ENCODE measurements at regions not wholly inside any gene's neighbourhood (a gene's known extent, or its start where the extent isn't known, plus 50 kb on each side); places are given as distances from the start of the nearest gene placed in this dataset.
A peak's percentile ranks its signal among the peaks of the same experiment; 100 is the strongest.

DNA sequence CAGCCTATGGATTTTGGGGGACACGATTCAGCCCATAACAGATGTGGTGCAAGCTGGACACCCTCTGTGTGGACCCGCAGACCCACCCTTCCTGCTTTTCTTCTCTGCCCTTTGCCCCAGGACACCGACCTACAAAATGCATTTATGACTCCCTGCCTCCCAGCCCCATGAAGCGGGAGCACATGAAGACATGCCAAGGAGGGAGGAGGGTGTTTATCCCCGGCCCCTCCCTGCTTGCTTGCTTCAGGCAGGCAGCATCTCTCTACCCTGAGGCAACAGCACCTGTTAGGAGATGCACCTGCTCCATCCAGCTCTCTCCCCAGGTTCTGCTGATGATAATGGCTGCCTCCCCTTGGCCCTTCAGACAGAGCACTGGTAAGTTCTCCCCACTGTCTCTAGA lies 187.5 kb downstream of the PSMG1 start:
- intact Hi-C loops (cut with DNase I), result loop anchor here in 1 of 2 donors (5.0 kb wide), 1 partner anchor 173 kb away; no protein-coding TSS in a partner anchor
- no peak for DNase-seq

DNA sequence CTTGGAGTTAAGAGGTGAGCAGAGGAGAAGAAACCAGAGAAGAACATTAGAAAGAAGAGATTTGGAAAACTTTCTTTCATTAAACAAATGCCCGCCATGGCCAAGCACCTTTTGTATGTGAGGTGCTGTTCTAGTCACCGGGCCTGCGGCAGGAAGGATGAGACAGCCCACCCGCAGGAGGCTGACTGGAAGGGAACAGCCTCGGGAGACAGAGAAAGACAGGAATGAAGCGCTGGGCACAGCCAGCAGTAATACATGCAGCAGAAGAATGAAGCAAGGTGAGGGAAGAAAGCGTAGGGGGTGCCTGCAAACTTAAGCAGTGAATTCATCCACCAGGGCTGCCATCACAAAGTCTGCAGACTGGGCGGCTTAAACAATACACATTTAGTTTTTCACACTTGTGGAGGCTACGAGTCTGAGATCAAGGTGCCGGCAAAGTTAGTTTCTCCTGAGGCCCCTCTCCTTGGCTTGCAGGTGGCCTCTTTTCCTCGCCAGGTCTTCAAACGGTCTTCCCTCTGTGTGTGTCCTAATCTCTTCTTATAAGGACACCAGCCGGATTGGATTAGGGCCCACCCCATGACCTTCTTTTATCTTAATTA lies 188.1 kb downstream of the PSMG1 start:
- DNase-seq, result no peak
- ATAC-seq, result no peak
- intact Hi-C loops (cut with DNase I), result loop anchor here in 1 of 2 donors (5.0 kb wide), 1 partner anchor 173 kb away; no protein-coding TSS in a partner anchor

More for the DNA sequence above, 187.5 kb downstream of the PSMG1 start:
- no peak for ATAC-seq

DNA sequence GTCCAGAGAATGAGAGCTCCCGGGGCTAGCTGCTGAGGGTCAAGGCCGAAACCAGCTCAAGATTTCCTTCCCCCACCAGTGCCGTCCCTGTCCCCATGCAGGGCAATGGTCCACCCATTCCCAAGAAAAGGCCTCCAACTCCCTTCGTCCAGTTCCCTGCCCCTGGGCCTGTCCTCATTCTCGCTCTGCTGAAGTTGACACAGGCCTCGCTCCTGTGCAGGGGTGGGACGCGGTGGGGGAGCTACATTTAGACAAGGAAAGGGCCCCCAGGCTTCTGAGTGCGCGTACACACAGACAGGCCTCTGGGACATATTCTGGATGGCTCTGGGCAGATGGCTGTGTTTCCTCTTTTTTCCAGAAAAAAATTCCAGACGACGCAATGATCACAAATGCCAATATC lies 188.3 kb downstream of the ETS2 start:
- DNase-seq, result no peak
- intact Hi-C loops (cut with DNase I), result no loop called here
- ATAC-seq, result no peak

DNA sequence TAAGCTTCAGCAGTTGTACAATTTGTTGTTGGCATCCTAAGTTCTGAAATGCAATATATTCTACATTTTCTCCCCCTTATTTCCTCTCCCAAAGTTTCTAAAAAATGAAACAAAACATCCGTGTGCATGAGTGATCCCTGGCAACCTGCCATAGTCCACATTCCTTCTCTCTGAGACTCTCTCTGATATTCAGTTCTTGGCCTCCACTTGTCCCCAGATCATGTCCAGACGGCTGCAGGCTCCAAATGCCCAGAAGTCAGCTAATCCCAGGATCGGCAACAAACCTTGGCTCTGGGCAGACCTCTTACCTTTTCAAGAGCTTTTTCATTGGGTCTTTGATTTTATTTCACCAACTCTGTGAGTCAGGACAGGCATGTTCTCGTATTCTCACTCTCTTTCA lies 187.8 kb downstream of the ETS2 start:
- ATAC-seq, result peak; percentile 63 to 71
- DNase-seq, result peak; percentile 82
- intact Hi-C loops (cut with DNase I), result no loop called here

DNA sequence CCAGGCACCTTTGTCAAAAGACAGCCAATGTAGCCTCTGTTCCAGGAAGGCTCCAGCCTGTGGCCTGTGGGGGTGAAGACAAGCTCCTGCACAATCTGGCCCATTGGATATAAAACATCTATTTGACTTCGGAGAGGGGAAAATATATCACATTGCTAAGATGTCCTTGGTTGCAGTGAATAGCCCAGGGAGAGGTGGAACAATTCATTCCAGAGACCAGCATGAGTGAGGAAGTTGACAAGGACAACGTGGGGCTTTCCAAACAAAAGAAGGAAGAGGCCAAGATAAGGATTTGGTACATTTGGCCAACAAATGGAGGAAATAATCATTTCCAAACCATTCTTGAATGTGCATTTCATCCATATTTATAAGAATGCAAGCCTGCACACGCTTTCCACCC lies 187.0 kb downstream of the ETS2 start:
- ATAC-seq, result peak; percentile 18 to 27
- no peak for DNase-seq
- intact Hi-C loops (cut with DNase I), result no loop called here

DNA sequence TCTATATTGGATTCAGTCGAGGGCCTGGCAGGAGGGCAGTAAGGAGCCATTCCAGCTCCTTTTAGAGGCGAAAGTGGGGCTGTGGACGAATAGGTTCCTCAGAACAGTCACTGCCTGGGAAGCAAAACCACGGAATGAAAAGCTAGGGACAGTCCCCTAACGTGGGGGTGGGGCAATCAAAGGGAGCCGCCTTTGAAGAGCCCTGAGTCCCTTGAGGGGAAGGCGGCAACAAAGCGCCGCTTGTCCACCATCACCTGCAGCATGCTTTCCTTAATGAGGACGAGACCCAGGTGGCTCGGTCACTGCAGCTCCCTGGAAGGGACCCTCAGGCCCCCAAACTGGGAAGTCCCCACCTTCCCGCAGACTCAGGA lies 184.7 kb downstream of the ETS2 start:
- intact Hi-C loops (cut with DNase I), result no loop called here
- DNase-seq (no peak), ATAC-seq (no peak)

DNA sequence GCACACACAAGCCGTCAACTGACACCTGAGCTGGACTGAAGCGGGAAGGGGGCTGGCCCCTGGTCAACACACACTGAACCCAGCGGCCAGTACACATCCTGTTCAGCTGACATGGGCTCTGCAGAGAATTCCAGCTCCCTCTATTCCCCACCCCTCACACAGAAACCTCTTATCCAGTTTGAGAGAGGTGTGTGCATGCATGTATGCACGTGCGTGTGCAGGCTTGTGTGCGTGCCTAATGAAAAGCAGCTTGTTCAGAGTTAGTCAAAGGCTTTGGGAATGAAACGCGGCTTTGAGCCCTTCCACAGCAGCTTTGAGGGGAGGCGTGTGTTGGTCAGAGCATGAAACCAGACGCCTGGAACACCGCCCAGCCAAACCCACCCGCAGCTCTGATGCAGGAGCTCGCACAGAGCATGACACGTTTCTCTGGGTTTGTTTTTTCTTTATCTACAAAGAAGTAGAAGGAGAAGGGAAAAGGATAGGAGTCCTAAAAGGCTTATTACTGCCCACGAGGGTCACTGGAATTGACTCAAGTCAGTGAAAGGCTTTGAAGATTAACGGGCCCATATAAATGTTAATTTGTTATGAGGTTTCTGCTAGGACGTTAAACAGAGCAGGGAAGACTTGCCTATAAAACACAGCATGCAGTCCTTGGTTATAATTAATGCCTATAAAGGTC lies 184.2 kb downstream of the ETS2 start:
- peak; percentile 47 for DNase-seq
- intact Hi-C loops (cut with DNase I), result loop anchor here in 1 of 2 donors (5.0 kb wide), 2 partner anchors 63 to 183 kb away; partner anchors contain the start of gene ETS2
- peak; percentile 31 to 38 for ATAC-seq

DNA sequence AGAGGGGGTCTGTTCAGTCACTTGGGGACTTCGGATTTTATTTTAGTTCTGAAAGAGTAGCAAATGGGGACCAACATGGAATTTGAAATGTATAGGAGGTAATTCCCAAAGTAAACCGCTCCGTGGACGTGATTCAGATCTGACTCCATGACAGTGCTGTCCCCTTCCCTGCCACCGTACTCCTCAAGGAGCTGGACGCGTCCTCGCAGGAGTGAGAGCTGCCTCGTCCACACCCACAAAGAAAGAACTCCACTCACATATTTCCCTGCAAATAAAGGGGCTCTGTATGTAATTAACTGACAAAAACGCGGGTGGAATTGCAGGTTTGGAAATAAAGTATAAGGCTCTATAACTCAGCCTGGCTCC lies 183.6 kb downstream of the ETS2 start:
- ATAC-seq, result no peak
- intact Hi-C loops (cut with DNase I), result loop anchor here in 1 of 2 donors (5.0 kb wide), 2 partner anchors 62 to 182 kb away; partner anchors contain the start of gene ETS2
- DNase-seq, result no peak

DNA sequence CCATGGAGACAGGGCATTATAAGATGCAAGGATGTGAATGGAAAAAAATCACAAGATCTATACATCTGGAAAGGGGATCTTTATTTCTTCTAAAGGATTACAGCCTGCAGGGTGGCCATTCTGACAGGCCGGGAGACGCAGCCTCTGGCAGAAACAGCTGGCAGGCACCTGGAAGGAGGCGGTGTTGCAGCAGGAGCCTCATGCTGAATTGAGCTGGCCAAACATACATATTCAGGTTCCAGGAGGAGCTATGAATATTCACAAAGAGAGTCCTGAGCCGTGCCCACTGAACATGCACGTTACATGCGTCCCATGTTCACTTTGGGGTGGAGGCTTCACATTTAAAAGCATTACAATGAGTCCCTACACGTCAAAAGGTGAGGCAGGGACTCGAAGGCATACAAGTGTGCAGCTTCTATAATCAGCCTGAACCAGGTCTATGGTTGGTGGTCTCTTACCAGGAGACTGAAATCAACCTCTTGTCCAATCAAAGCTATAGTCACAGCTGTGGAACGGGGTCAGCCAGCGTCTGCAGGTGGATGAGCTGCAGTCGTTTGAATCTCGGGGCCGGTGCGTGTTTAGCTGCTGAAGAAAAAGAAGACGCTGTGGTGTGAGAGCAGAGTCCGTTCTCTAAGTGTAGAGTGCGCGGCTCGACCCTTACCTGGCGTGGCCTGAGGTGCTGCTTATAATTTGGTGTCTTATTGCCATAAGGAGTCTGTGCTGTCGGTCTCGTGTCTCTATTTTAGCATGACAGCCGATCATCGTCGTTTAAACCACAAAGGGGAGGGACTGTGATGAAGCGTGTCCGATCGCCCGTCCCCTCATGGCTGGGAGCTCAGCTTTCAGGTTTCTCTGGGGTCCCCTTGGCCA lies 183.0 kb downstream of the ETS2 start:
- DNase-seq, result no peak
- intact Hi-C loops (cut with DNase I), result loop anchor here in 1 of 2 donors (5.0 kb wide), 2 partner anchors 61 to 181 kb away; partner anchors contain the start of gene ETS2

DNA sequence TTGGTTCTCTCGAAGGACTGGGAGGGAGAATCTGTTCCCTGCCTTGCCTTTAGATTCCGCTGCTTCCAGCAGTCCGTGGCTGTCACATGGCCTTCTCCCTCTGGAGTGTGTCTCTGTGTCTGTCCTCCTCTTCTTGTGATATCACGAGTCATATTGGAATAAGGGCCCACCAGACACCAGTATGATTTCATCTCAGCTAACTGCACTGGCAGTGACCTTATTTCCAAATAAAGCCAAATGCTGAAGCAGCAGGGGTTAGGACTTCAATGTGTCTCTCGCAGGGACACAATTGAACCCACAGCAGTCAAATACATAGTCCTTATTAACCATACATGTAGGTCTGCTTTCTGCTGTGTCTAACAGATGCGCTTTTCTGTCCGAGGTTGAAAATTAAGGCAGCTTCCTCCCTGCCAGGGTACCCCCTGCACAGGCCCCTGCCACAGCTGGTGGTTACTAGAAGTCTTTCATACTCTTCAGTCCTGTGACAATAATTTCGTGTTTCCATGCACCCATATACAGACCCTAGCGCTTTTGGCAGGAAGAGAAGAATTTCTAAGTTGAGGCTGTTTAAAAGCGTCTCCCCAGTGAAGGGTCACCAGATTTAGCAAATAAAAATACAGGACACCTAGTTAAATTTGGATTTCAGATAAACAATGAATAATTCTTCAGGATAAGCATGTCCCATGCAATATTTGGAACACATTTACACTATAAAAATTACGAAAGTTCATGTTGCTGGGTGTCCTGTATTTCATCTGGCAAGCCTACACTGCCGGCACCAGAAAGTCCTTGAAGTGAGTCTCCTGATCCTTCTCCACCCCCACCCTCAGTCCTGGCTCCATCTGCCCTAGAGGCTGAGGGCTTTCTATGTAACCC lies 182.1 kb downstream of the ETS2 start:
- intact Hi-C loops (cut with DNase I), result loop anchor here in 1 of 2 donors (5.0 kb wide), 2 partner anchors 61 to 181 kb away; partner anchors contain the start of gene ETS2
- ATAC-seq (peak in 1 of 2 donors; percentile 12), DNase-seq (no peak)

More for the DNA sequence above, 183.0 kb downstream of the ETS2 start:
- no peak for ATAC-seq

DNA sequence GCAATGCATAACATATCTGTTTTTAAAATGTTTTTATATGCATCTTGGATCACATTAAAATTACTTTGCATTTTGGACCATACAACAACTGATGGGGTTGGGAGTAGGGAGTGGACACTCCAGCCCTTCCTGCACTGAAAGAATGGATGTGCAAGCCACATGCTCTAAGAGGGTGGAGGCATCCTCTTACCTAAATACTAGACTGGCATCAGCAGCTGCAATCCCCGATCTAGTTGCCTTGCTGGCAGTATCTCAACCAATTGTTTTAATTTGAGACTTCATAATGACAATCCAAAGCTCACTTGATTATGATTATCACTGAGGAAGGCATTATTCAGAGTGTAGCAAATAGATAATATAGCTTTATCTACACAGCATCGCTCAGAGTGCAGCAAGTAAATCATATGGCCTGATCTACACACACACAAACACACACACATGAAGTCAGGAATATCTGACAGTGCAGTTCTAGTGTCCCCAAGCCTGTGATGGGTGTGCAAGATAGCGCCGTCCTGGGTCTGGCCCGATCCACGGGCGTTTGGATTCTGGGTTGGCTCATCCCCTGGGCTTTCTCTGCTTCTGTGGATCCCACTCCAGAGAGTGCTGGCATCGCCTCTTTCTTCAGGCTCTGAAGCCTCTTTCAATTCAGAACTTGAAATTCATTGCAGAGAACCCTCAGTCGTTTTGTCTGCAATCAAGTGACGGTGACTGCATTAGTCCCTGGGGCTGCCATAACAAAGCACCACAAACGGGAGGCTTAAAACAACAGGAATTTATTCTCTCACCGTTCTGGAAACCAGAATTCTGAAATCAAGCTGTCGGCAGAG lies 181.3 kb downstream of the ETS2 start:
- DNase-seq, result no peak
- intact Hi-C loops (cut with DNase I), result loop anchor here in 1 of 2 donors (5.0 kb wide), 2 partner anchors 60 to 180 kb away; partner anchors contain the start of gene ETS2
- no peak for ATAC-seq

DNA sequence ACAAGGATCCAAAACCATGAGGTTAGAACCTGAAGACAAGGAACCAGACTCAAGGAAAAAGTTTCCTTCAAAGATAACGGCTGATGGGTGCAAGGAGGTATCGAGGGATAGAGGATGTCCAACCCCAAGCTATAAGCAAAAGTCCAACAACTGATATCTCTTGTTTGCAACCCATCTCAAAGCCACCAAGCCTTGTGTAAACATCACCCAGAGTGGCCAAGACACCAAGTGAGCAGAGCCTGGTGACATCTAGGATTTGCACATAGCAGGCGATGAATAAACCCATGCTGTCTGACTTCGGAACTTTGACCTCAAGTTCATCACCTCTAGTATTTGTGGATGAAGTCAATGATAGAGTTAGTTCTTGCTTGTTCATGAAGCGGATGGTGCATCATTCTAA lies 180.7 kb downstream of the ETS2 start:
- DNase-seq (no peak), ATAC-seq (no peak)
- intact Hi-C loops (cut with DNase I), result loop anchor here in 1 of 2 donors (5.0 kb wide), 2 partner anchors 59 to 179 kb away; partner anchors contain the start of gene ETS2

DNA sequence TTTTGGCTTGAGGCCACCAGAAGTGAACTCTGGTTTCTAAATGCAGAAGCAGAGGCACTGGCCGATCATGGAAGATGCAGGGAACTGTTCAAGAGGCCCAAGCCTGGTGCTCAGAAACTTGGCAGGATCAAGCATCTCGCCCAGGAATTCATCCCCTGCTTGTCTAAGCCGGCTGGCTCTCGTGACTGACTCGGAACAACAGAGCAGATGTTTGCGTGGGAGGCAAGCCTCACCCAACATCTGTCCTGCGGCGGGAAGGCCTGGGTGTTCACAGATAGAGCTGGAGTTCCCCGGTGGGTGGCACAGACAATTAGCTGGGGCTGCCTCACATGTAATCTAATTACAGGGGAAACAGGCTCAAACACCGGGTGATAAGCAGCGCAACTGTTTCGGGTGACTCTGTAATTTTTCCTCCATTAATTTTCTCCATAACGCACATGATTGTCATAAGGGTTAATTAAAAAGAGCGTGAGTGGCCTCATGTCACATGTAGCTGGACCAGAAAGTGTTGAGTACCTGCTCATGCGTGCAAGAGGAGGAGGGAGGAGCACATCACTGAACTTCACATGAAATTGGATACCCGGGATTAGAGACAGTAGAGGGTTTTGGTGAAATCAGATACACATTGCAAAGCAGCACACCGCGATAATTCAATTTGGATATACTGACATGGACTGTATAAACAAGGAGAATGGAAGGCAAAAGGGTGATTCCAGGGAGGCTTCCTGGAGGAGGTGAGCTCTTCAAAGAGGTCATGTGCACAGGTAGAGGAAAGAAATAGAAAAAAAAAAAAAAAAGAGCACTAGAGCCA lies 180.0 kb downstream of the ETS2 start:
- ATAC-seq (peak; percentile 54 to 63), DNase-seq (peak; percentile 72)
- intact Hi-C loops (cut with DNase I), result loop anchor here in 1 of 2 donors (5.0 kb wide), 2 partner anchors 58 to 178 kb away; partner anchors contain the start of gene ETS2

DNA sequence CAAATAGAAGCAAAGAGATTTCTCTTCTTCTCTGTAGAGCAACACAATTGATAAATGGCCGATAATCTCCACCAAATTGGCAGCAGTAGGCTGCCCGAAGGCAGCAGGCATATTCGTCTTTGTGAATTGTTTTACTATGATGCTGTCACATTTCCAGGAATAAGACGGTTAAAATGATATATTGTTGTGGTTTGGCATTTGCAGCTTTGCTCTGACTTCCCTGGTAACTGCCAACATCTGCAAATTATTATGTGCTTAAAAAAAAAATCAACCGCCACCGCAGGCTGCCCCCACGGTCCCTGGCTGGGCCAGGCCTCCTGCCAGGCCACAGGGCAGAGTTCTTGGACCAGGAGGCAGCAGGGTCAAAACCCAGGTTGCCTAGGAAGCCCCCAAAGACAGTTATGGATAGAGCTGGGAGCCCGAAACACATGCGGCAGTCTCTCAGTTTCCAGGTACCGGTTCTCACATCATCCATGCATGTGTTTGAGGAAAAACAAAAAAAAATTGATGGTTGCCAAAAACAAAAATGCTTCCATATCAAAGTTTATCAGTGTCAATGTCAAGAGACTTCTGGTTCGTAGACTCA lies 179.3 kb downstream of the ETS2 start:
- intact Hi-C loops (cut with DNase I), result loop anchor here in 1 of 2 donors (5.0 kb wide), 2 partner anchors 58 to 178 kb away; partner anchors contain the start of gene ETS2
- ATAC-seq, result peak; percentile 9 to 11
- DNase-seq, result no peak

DNA sequence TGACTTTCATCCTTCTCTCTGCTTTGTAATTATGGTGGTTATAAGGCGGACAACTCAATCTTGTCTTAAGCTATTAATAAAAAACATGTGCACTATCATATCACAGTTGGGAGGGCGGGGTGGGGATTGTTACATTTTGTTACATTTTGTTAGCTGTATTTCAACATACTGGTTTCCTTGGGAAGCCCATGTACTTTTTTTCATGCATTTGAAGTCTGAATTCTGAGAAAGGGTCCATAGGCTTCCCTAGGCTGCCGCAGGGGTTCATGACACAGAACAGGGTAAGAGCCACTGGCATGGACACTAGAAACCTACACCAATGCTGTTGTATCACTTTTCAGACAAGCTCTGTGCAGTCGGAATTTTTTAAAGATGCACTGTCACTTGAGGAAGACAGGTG lies 178.8 kb downstream of the ETS2 start:
- DNase-seq (no peak), ATAC-seq (no peak)
- intact Hi-C loops (cut with DNase I), result no loop called here

DNA sequence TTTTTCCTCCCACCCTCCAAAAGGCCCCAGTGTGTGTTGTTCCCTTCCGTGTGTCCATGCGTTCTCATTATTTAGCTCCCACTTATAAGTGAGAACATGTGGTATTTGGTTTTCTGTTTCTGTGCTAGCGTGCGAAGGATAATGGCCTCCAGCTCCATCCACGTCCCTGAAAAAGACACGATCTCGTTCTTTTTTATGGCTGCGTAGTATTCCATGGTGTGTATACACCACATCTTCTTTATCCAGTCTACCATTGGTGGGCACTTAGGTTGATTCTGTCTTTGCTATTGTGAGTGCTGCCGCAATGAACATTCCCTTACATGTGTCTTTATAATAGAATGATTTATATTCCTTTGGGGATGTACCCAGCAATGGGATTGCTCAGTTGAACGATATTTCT lies 177.8 kb downstream of the ETS2 start:
- DNase-seq, result no peak
- ATAC-seq, result no peak
- intact Hi-C loops (cut with DNase I), result no loop called here

Data from left cardiac atrium (tissue), 4 donors.